Neural progenitor cell (in vitro differentiated cells): ENCODE measurements at regions not wholly inside any gene's neighbourhood (a gene's known extent, or its start where the extent isn't known, plus 50 kb on each side); places are given as distances from the start of the nearest gene placed in this dataset.

Experiments
- CTCF ChIP-seq: fragments of 200-600 bp; sonication (generic); IDR thresholded peaks from 2 replicates; pipeline ENCODE4 v1.5.1; 2017; ENCODE audit warnings: antibody characterized with exemption, mild to moderate bottlenecking
- EZH2 ChIP-seq: fragments of 200-600 bp; sonication (generic); IDR thresholded peaks from 2 replicates; pipeline ENCODE4 v1.6.1; 2017; ENCODE audit warnings: antibody characterized with exemption, mild to moderate bottlenecking, moderate library complexity
- EZH2phosphoT487 ChIP-seq: fragments of 200-600 bp; sonication (generic); IDR thresholded peaks from 2 replicates; pipeline ENCODE4 v1.6.1; 2017; ENCODE audit warnings: antibody characterized with exemption

- no peak for TF ChIP-seq CTCF
- no peak for TF ChIP-seq EZH2phosphoT487
- no peak for TF ChIP-seq EZH2
These were observed 756.7 kb downstream of the UQCRFS1 start for GRCh38 chr19:28456252-28456651.
